GM12874 (cell line): ENCODE measurements at regions not wholly inside any gene's neighbourhood (a gene's known extent, or its start where the extent isn't known, plus 50 kb on each side); places are given as distances from the start of the nearest gene placed in this dataset.

Source experiments
- TF ChIP-seq, protein P1 (sequence below): IDR thresholded peaks from 2 replicates; pipeline ENCODE4 v1.5.1; 2011; ENCODE audit warnings: low read depth, mild to moderate bottlenecking, control low read depth, low read length, moderate library complexity; ENCODE audit not compliant: insufficient read depth

- TF ChIP-seq, protein P1, sequence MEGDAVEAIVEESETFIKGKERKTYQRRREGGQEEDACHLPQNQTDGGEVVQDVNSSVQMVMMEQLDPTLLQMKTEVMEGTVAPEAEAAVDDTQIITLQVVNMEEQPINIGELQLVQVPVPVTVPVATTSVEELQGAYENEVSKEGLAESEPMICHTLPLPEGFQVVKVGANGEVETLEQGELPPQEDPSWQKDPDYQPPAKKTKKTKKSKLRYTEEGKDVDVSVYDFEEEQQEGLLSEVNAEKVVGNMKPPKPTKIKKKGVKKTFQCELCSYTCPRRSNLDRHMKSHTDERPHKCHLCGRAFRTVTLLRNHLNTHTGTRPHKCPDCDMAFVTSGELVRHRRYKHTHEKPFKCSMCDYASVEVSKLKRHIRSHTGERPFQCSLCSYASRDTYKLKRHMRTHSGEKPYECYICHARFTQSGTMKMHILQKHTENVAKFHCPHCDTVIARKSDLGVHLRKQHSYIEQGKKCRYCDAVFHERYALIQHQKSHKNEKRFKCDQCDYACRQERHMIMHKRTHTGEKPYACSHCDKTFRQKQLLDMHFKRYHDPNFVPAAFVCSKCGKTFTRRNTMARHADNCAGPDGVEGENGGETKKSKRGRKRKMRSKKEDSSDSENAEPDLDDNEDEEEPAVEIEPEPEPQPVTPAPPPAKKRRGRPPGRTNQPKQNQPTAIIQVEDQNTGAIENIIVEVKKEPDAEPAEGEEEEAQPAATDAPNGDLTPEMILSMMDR, result no peak
Observed at GRCh38 chr20:11003341-11003740, 329.5 kb upstream of the JAG1 start.

- TF ChIP-seq, protein P1, result no peak
Observed at GRCh38 chr20:11008444-11009033, 334.7 kb upstream of the JAG1 start.

DNA sequence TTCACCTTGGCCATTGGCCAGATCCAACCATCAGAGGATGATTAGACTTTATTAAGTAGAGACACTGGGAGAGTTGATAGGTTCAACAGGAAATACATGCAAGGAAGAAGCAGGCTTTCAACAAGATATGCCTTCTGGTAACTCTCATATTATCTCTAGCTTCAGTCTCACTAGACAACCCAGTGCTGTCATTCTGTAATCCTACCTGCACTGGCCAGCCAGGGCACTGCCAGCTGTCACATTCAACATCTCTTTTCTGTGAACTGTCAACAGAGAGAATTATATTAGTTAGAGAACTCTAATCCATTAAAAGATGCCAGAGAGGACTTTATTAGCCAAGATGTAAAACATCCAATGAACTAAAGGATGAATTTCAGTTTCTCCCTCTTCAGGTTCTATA lies 337.9 kb upstream of the JAG1 start:
- TF ChIP-seq, protein P1, result no peak

GRCh38 chr20:11012975-11013374 lies 339.2 kb upstream of the JAG1 start:
- TF ChIP-seq, protein P1, result no peak

GRCh38 chr20:11013801-11014200 lies 340.0 kb upstream of the JAG1 start:
- TF ChIP-seq, protein P1, result no peak

DNA sequence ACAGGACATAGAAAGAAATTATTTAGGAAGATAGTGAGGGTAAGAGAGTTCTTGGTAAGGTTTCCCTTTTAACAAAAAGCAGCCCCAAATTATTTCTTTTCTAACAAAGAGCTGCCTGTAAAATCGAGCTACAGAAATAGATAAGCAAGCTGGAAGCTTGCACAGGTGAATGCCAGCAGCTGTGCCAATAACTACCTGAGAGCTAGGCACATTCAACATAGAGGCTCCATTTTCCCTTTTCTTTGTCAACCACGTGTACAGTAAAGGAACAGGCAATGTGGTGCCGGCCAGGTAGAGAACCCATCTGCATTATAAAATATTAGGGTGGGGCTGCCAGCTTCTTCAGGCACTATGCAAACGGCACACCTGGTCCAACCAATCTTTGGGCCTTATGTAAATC lies 341.6 kb upstream of the JAG1 start:
- TF ChIP-seq, protein P1, result no peak

DNA sequence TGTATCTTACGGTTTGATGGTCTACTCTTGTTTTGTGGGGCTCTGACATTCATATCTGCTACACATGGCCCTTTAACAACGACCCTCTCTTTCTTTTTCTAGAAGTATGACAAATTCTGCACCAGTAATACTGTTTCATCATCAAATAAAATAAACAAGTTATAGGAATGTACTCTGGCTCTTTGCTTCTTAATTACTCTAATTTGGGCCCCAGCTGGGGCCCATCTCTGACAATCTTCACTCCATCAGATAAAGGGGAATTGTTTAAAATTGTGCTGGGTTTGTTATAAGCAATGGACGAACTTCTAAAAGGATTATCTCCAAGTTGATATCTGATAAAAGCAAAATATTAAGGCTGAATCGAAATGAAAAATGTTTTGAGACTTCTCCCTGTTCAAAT lies 343.6 kb upstream of the JAG1 start:
- TF ChIP-seq, protein P1, result no peak

DNA sequence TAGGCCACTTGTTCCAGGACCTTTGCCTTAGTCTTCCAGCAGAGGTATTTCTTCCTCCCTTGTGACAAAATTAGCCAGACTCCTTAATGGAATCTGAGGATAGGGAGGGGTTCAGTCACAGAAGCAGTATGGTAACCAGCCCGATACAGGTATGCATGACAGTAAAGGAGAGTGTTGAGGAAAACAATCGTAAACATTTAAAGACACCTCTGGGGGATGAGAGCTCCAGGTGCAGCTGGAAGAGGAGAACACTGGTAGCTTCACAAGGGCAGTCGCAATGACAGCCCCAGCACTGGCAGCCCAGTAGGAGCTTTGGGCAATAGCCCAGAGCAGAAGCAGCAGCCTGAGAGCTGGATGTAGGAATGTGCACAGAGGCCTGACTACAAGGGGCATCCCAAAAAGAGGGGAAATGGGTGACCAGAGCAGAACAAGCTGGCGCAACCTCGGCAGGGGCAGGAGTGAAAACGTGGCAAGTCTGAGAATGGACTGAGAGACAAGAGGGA lies 344.9 kb upstream of the JAG1 start:
- TF ChIP-seq, protein P1, result no peak
